B cell (primary cell): ENCODE measurements at regions not wholly inside any gene's neighbourhood (a gene's known extent, or its start where the extent isn't known, plus 50 kb on each side); places are given as distances from the start of the nearest gene placed in this dataset.

Source experiments
- EZH2 ChIP-seq: IDR thresholded peaks from 2 replicates; pipeline ENCODE4 v1.6.1; 2012; ENCODE audit warnings: borderline replicate concordance, low read depth, mild to moderate bottlenecking, moderate library complexity, low read length; ENCODE audit not compliant: insufficient read depth, poor library complexity, severe bottlenecking
- TF ChIP-seq, protein P1 (sequence below): fragments of 200-600 bp; IDR thresholded peaks from one replicate; pipeline ENCODE4 v1.8.0; 2022; ENCODE audit warnings: antibody characterized with exemption, mild to moderate bottlenecking

DNA sequence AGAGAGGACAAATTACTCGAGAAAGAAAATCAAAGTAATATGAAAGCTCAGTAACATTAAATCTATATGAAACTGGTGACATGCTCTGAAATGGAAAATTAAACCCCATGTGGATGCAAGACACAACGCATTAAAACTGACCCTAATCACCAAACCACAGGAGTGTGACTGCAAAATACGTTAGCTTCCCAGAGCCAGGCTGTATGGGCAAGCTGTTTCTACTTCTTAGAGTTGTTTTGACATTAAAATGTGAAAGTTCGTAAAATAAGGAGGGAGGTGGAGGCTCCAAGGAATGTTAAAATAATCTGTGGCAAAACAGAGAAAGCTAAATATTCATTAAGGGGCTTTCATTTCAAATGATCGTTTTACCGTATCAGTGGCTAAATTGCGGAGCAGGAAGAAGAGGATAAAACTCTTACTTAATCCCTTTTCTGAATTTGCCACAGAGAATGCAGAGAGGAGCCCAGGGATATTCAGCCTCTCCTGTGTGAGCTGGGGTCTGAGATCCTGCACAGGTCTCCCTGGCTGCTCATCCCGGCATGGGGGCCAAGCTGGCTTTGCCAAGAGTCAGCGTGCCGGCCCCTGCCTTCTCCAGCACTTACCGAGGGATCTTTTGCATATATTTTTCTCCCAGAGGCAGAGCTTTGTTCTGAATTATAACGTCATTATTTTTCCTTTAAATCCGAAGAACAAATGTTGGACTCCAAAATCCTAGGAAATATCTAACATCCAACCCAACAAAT lies 239.8 kb upstream of the THBS1 start:
- TF ChIP-seq, protein P1, sequence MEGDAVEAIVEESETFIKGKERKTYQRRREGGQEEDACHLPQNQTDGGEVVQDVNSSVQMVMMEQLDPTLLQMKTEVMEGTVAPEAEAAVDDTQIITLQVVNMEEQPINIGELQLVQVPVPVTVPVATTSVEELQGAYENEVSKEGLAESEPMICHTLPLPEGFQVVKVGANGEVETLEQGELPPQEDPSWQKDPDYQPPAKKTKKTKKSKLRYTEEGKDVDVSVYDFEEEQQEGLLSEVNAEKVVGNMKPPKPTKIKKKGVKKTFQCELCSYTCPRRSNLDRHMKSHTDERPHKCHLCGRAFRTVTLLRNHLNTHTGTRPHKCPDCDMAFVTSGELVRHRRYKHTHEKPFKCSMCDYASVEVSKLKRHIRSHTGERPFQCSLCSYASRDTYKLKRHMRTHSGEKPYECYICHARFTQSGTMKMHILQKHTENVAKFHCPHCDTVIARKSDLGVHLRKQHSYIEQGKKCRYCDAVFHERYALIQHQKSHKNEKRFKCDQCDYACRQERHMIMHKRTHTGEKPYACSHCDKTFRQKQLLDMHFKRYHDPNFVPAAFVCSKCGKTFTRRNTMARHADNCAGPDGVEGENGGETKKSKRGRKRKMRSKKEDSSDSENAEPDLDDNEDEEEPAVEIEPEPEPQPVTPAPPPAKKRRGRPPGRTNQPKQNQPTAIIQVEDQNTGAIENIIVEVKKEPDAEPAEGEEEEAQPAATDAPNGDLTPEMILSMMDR, result no peak
- no peak for TF ChIP-seq EZH2
